K562 (cell line): ENCODE measurements at regions not wholly inside any gene's neighbourhood (a gene's known extent, or its start where the extent isn't known, plus 50 kb on each side); places are given as distances from the start of the nearest gene placed in this dataset.

Source experiments
- CC2D1A ChIP-seq: fragments of 450-650 bp; IDR thresholded peaks from 2 replicates; pipeline ENCODE4 v1.6.1; 2017; ENCODE audit warnings: mild to moderate bottlenecking
- CSDE1 ChIP-seq, 2 experiments: fragments of 450-650 bp; IDR thresholded peaks; 2 replicates each; pipeline ENCODE4 v1.6.1; 2016; ENCODE audit warnings: mild to moderate bottlenecking in 1 of 2
- DDX20 ChIP-seq: fragments of 450-650 bp; IDR thresholded peaks from 2 replicates; pipeline ENCODE4 v1.6.1; 2016; ENCODE audit warnings: missing genetic modification characterization, low read depth, mild to moderate bottlenecking, missing compliant biosample characterization, moderate library complexity
- DPF2 ChIP-seq: fragments of 450-650 bp; IDR thresholded peaks from 2 replicates; pipeline ENCODE4 v1.6.1; 2016
- EP300 ChIP-seq: IDR thresholded peaks from 2 replicates; pipeline ENCODE4 v1.6.1; 2012; ENCODE audit warnings: low read length, improper control_type of control experiment
- FIP1L1 ChIP-seq: fragments of 200-400 bp; formaldehyde crosslinking; IDR thresholded peaks from 2 replicates; pipeline ENCODE4 v1.6.1; 2018; ENCODE audit warnings: mild to moderate bottlenecking, low read depth, low read length; ENCODE audit not compliant: poor library complexity, severe bottlenecking
- FOXJ2 ChIP-seq: fragments of 200-800 bp; sonication (Bioruptor generic); IDR thresholded peaks from 2 replicates; pipeline ENCODE4 v1.6.1; 2016; ENCODE audit warnings: missing genetic modification characterization, missing compliant biosample characterization
- FUS ChIP-seq: fragments of 200-400 bp; formaldehyde crosslinking; optimal IDR thresholded peaks from 2 replicates; pipeline ENCODE3; 2017; ENCODE audit warnings: low read depth, low read length
- GTF2E2 ChIP-seq: fragments of 200-800 bp; sonication (Bioruptor generic); IDR thresholded peaks from 2 replicates; pipeline ENCODE4 v1.6.1; 2016; ENCODE audit warnings: missing genetic modification characterization, missing compliant biosample characterization
- HEY1 ChIP-seq: fragments of 250-450 bp; sonication (Bioruptor Pico); IDR thresholded peaks from 2 replicates; pipeline ENCODE4 v1.5.0; 2020; ENCODE audit warnings: mild to moderate bottlenecking, moderate library complexity, borderline replicate concordance
- HMGN3 ChIP-seq: IDR thresholded peaks from 2 replicates; pipeline ENCODE4 v1.6.1; 2011; ENCODE audit warnings: borderline replicate concordance, low read depth, mild to moderate bottlenecking, mixed read lengths, low read length; ENCODE audit not compliant: insufficient read length; ENCODE audit errors: extremely low read depth
- MTA2 ChIP-seq: fragments of 450-650 bp; IDR thresholded peaks from 2 replicates; pipeline ENCODE4 v1.6.1; 2016; ENCODE audit warnings: low read depth
- NCOR1 ChIP-seq: fragments of 450-650 bp; IDR thresholded peaks from 2 replicates; pipeline ENCODE4 v1.6.1; 2016; ENCODE audit warnings: mild to moderate bottlenecking, moderate library complexity
- NFRKB ChIP-seq: fragments of 450-650 bp; IDR thresholded peaks from 2 replicates; pipeline ENCODE4 v1.6.1; 2016; ENCODE audit warnings: low read depth
- NR2C1 ChIP-seq, 2 experiments: fragments of 450-650 bp; IDR thresholded peaks; 2 replicates each; pipeline ENCODE4 v1.6.1; 2017; ENCODE audit warnings: mild to moderate bottlenecking in 2 of 2, antibody characterized with exemption in 1 of 2, inconsistent platforms in 1 of 2, missing compliant biosample characterization in 1 of 2, missing genetic modification characterization in 1 of 2
- PPARD ChIP-seq: fragments of 250-450 bp; sonication (Bioruptor Pico); IDR thresholded peaks from 2 replicates; pipeline ENCODE4 v1.8.0; 2022; ENCODE audit warnings: inconsistent platforms, mild to moderate bottlenecking, moderate library complexity
- SMAD2 ChIP-seq: fragments of 150-350 bp; IDR thresholded peaks from 2 replicates; pipeline ENCODE4 v1.6.1; 2014; ENCODE audit warnings: low read depth, mild to moderate bottlenecking, low read length
- SOX6 ChIP-seq: fragments of 450-650 bp; IDR thresholded peaks from 2 replicates; pipeline ENCODE4 v1.6.1; 2014; ENCODE audit warnings: mild to moderate bottlenecking
- STAT5A ChIP-seq: IDR thresholded peaks from 2 replicates; pipeline ENCODE4 v1.6.1; 2012; ENCODE audit warnings: low read length, inconsistent platforms, borderline replicate concordance
- TAL1 ChIP-seq: fragments of 450-650 bp; IDR thresholded peaks from 2 replicates; pipeline ENCODE4 v1.6.1; 2016; ENCODE audit warnings: mild to moderate bottlenecking
- ZNF140 ChIP-seq: fragments of 250-450 bp; sonication (Bioruptor Pico); IDR thresholded peaks from 2 replicates; pipeline ENCODE4 v1.8.0; 2021; ENCODE audit warnings: moderate library complexity, mild to moderate bottlenecking, inconsistent platforms
- ZNF253 ChIP-seq: fragments of 250-450 bp; sonication (Bioruptor Pico); conservative IDR thresholded peaks from 2 replicates; pipeline ENCODE4 v1.6.1; 2021; ENCODE audit warnings: mild to moderate bottlenecking
- ZNF507 ChIP-seq: conservative IDR thresholded peaks from 2 replicates; pipeline ENCODE4 v1.6.1; 2017; ENCODE audit warnings: missing genetic modification characterization, missing compliant biosample characterization
- TF ChIP-seq, protein P1 (sequence below): fragments of 450-650 bp; IDR thresholded peaks from 2 replicates; pipeline ENCODE4 v1.6.1; 2016; ENCODE audit warnings: low read depth, mild to moderate bottlenecking, moderate library complexity
- TF ChIP-seq, protein P2 (sequence below): fragments of 450-650 bp; formaldehyde crosslinking; IDR thresholded peaks from 2 replicates; pipeline ENCODE4 v1.4.0; 2022; ENCODE audit warnings: missing genetic modification characterization
- TF ChIP-seq, protein P3 (sequence below), 2 experiments: fragments of 150-350 bp in 1 of 2; IDR thresholded peaks; 2 replicates each; pipeline ENCODE4 v1.6.1; 2012 to 2016; ENCODE audit warnings: low read depth in 2 of 2, low read length in 2 of 2, mild to moderate bottlenecking in 1 of 2, moderate library complexity in 1 of 2
- TF ChIP-seq, protein P4 (sequence below): fragments of 450-650 bp; IDR thresholded peaks from 2 replicates; pipeline ENCODE4 v1.6.1; 2016

DNA sequence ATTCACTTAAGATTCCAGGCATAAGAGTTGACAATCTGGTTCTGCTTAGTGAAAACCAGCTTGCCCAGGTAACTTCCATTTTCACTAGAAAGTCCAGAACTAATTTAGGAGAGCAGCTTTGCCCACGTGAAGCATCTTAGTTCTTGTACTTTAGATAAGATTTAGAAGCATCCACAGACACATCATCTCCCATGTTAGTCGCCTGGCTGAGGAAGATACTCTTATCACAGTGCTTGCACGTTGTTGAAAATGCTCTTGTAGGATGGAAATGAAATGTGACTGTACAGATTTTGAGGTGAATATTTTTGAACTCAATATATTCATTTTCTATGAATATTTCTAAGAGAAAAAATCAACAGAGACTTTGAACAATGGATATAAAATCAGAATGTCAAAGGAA is 159.7 kb downstream of the SOCS6 start (continued):
- peak; percentile 88 for TF ChIP-seq MTA2
- no peak for TF ChIP-seq NR2C1 (IDR thresholded peaks at IDR 0.05)
- TF ChIP-seq NR2C1 (tag; IDR thresholded peaks at IDR 0.05): no peak
- TF ChIP-seq, protein P1, sequence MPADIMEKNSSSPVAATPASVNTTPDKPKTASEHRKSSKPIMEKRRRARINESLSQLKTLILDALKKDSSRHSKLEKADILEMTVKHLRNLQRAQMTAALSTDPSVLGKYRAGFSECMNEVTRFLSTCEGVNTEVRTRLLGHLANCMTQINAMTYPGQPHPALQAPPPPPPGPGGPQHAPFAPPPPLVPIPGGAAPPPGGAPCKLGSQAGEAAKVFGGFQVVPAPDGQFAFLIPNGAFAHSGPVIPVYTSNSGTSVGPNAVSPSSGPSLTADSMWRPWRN: 0 out of 2 replicates have a peak, but pooled peaks have one; percentile 33
- TF ChIP-seq HEY1 (CRISPR knock-in tag): no peak
- no peak for TF ChIP-seq ZNF253
- peak; percentile 66 for TF ChIP-seq DPF2
- TF ChIP-seq EP300: peak; percentile 76
- TF ChIP-seq FUS: no peak
- no peak for TF ChIP-seq NFRKB
- peak; percentile 68; the same call in 1 of the 2 replicates for TF ChIP-seq SOX6
- TF ChIP-seq NCOR1: peak; percentile 87
- TF ChIP-seq, protein P2, sequence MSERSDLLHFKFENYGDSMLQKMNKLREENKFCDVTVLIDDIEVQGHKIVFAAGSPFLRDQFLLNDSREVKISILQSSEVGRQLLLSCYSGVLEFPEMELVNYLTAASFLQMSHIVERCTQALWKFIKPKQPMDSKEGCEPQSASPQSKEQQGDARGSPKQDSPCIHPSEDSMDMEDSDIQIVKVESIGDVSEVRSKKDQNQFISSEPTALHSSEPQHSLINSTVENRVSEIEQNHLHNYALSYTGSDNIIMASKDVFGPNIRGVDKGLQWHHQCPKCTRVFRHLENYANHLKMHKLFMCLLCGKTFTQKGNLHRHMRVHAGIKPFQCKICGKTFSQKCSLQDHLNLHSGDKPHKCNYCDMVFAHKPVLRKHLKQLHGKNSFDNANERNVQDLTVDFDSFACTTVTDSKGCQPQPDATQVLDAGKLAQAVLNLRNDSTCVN (CRISPR knock-in tag): no peak
- TF ChIP-seq FIP1L1: no peak
- no peak for TF ChIP-seq CSDE1 (IDR thresholded peaks at IDR 0.05)
- TF ChIP-seq TAL1: peak; percentile 94
- no peak for TF ChIP-seq SMAD2
- peak; percentile 81 for TF ChIP-seq STAT5A
- TF ChIP-seq GTF2E2 (tag): no peak
- no peak for TF ChIP-seq FOXJ2 (tag)
- TF ChIP-seq ZNF507 (tag): no peak
- no peak for TF ChIP-seq ZNF140
- TF ChIP-seq DDX20 (tag): no peak
- peak; percentile 19 for TF ChIP-seq HMGN3
- no peak for TF ChIP-seq PPARD
- TF ChIP-seq, protein P3, sequence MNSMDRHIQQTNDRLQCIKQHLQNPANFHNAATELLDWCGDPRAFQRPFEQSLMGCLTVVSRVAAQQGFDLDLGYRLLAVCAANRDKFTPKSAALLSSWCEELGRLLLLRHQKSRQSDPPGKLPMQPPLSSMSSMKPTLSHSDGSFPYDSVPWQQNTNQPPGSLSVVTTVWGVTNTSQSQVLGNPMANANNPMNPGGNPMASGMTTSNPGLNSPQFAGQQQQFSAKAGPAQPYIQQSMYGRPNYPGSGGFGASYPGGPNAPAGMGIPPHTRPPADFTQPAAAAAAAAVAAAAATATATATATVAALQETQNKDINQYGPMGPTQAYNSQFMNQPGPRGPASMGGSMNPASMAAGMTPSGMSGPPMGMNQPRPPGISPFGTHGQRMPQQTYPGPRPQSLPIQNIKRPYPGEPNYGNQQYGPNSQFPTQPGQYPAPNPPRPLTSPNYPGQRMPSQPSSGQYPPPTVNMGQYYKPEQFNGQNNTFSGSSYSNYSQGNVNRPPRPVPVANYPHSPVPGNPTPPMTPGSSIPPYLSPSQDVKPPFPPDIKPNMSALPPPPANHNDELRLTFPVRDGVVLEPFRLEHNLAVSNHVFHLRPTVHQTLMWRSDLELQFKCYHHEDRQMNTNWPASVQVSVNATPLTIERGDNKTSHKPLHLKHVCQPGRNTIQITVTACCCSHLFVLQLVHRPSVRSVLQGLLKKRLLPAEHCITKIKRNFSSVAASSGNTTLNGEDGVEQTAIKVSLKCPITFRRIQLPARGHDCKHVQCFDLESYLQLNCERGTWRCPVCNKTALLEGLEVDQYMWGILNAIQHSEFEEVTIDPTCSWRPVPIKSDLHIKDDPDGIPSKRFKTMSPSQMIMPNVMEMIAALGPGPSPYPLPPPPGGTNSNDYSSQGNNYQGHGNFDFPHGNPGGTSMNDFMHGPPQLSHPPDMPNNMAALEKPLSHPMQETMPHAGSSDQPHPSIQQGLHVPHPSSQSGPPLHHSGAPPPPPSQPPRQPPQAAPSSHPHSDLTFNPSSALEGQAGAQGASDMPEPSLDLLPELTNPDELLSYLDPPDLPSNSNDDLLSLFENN (IDR thresholded peaks at IDR 0.05; ENCODE audit: low read depth in 2 of 2, low read length in 2 of 2): peak in 1 of 2 experiments; percentile 74; a peak in 2 of 4 replicates
- 0 out of 2 replicates have a peak, but pooled peaks have one; percentile 21 for TF ChIP-seq CC2D1A
- TF ChIP-seq, protein P4, sequence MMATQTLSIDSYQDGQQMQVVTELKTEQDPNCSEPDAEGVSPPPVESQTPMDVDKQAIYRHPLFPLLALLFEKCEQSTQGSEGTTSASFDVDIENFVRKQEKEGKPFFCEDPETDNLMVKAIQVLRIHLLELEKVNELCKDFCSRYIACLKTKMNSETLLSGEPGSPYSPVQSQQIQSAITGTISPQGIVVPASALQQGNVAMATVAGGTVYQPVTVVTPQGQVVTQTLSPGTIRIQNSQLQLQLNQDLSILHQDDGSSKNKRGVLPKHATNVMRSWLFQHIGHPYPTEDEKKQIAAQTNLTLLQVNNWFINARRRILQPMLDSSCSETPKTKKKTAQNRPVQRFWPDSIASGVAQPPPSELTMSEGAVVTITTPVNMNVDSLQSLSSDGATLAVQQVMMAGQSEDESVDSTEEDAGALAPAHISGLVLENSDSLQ: no peak
